ENCODE measurements at regions not wholly inside any gene's neighbourhood (a gene's known extent, or its start where the extent isn't known, plus 50 kb on each side); places are given as distances from the start of the nearest gene placed in this dataset.
"Not testable (repeated sequence)": the region's sequence is repeated elsewhere in the genome, so short reads cannot be mapped to it uniquely, and the experiment has no call there.

DNA sequence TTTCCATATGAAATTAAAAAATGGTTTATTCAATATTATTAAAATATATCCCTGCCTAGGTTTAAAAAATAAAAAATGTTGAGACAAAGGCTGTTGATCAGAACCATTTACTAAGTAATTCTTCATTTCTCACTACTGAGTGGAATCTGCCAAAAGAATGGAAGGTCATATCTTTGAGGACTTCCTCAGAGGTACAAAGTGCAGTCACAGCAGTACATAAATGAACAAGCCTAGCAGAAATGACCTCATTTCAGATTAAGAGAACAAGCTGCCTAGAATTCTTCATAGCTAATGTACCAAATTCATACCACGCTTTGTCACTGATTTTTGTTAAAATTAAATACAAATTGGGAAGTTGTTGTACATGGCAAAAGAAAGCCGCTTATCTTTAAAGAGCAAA is 318.9 kb upstream of the TFPI start:
- no peak for DNase-seq (ENCODE audit: low spot score)

GRCh38 chr2:187874786-187875185 is 320.6 kb upstream of the TFPI start:
- no peak for DNase-seq (ENCODE audit: low spot score)

- DNase-seq (ENCODE audit: low spot score) = peak; percentile 17
These were observed 321.3 kb upstream of the TFPI start for GRCh38 chr2:187875261-187876141.

GRCh38 chr2:187876554-187876953 is 322.3 kb upstream of the TFPI start:
- no peak for DNase-seq (ENCODE audit: low spot score)

GRCh38 chr2:187877391-187877790 is 323.2 kb upstream of the TFPI start:
- DNase-seq (ENCODE audit: low spot score) = peak; percentile 16

DNA sequence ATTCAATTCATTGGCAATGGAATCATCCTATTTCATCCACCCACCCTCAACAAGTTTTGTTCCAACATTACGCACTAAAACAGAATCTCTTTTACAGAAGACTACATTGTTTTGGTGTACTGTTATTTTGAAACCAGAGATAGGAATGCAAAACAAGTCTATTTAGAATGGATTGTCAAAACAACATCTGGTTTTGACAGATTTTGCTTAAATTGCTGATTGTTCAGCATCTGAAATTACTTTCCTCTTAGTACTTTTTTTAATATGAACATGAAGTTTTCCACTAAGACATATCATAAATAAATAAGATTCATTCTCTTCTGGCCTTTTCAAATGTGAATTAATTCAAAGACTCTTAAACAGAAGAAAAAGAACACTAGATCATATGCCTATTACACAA is 323.9 kb upstream of the TFPI start:
- DNase-seq (ENCODE audit: low spot score) = peak; percentile 4

DNA sequence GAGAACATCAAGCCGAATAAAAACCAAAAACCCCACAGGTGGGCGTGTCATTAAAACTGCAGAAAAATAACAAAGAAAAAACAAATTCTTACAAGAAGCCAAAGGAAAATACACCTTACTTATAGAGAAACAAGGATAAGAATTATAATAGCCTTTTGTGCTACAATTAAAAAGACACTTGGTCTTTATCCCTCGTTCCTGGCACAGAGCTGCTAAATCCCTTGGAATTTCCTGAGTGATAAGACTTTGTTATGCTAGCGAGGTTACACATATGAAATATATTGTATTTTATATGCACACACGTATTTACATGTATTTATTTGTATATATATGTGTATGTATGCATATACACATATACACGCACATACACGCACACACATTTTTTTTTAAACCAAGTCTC is 325.3 kb upstream of the TFPI start:
- no peak for DNase-seq (ENCODE audit: low spot score)

DNA sequence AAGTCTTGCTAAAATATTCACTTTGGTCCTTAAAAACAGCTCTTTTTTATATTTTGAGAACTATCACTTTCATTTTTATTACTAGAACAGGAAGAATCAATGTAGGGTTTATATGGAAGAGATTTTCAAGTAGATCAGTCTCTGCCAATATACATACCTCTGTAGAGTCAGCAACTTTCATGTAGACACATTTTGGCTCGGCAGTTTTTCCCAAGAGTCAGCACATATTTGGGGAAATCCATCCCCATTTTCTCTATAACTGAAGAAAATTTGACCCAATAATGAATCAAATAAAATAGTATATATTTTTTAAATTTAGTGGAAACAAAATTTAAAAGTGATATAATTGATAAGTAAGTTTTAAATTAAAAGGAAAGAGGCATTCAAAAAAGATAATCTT is 329.8 kb upstream of the TFPI start:
- no peak for DNase-seq (ENCODE audit: low spot score)

GRCh38 chr2:187890690-187891089 is 336.5 kb upstream of the TFPI start:
- DNase-seq (ENCODE audit: low spot score) = no peak

DNA sequence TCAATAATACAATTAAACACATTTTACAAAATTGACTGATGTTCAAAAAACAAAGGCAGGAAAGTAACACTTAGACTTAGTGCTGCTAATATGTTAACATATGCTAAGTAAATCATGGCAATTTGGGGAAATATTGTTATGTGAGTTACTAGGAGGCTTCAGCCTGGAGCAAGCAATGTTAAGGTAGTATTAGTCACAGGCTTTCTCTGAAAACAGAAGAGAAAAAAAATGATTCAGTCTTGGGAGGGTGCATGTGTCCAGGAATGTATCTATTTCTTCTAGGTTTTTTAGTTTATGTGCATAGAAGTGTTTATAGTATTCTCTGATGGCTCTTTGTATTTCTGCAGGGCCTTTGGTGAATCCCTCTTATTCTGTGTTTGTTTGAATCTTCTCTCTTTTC is 345.8 kb upstream of the TFPI start:
- DNase-seq (ENCODE audit: low spot score) = no peak

DNA sequence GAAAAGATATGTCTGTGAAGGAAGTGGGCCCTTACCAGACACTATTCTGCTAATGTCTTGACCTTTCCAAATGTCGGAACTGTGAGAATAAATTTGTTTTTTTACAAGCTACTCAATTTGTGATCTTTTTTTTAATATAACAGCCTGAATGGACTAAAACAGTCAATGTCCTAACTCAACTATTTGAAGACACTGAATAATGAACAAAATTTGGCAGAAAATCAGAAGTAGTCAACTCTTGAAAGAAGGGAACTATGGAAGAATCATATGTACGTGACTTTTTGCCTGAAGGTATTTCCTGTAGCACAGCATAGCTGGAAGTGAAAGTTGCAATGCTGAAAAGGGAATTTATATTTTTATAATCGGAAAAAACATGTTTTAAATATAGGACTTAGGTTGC is 351.8 kb upstream of the TFPI start:
- no peak for DNase-seq (ENCODE audit: low spot score)

GRCh38 chr2:187910922-187911321 is 356.7 kb upstream of the TFPI start:
- DNase-seq (ENCODE audit: low spot score) = not testable (repeated sequence)

GRCh38 chr2:187912950-187913349 is 358.7 kb upstream of the TFPI start:
- no peak for DNase-seq (ENCODE audit: low spot score)

- no peak for DNase-seq (ENCODE audit: low spot score)
These were observed 361.6 kb upstream of the TFPI start for GRCh38 chr2:187915810-187916209.

DNA sequence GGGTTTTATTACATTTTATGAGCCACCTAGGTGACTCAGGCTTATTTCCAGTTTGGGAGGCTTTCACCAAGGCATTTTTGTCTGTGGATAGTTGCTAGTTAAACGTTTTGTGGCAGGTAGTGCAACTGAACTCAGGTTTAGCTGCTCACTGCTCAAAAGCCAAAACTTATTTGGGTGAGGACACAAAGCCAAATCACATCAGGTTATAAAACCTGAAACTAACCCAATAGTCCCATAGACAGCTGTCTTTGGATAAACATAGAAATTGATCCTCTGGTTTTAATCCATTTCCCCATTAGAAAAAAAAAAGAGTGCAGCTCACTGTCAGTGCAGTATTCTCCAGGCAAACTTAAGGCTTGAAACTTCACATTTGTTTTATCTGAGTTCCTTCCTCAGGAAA is 362.6 kb upstream of the TFPI start:
- no peak for DNase-seq (ENCODE audit: low spot score)

DNA sequence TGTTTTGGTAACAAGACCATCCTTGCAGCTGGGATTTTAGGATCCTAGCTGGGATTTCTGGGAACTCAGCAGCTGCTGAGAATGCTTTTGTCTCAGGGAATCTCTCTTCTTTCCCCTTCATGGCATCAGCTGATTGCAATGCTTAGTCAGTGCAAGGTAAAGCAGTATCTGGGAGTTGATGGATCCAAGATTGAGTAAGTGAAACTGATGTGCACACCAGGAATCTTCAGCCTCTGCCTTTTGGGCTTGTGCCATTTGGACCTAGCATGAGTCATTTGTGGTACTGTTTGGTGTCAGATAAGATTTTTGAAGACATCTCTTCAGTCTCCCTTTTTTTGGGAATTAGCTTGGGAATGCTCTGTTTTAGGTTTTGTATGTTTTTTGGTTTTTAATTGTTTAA is 363.3 kb upstream of the TFPI start:
- no peak for DNase-seq (ENCODE audit: low spot score)

DNA sequence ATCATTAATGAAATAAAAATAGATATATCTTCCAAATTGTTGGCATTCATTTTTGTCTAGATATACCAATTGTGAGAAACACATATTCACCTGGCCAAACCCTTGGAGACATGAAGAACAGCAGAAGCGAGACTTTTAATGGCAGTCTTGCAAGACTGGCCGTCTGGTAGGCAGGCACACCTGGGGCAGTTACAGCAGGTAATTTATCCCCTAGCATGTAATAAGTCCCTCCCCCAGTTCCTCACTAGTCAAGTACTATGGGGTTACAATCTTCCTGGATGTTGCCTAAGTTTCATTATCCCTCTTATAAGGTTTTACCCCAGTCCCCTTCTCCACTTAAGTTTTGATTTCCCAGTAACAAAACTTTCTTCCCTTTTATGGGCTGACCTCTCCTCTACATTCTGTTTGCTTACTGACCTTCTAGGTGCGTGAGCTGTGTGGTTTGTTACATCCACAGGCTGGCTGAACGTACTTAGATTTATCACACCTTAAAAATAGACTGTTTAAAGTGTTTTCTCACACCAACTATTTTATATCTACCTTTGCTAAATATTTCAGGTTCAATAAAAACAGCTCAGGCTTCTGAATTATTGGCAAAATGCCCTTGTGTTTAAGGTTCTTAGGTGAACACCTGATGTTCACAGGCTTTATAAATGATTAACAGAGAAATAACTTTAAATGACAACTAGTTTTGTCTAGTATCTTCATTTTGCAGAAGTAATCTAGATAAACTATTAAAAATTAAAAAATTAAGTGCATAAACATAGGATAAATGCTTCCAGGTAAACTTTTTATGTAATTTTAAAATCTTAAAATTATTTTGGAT is 365.0 kb upstream of the TFPI start:
- DNase-seq (ENCODE audit: low spot score) = no peak

DNA sequence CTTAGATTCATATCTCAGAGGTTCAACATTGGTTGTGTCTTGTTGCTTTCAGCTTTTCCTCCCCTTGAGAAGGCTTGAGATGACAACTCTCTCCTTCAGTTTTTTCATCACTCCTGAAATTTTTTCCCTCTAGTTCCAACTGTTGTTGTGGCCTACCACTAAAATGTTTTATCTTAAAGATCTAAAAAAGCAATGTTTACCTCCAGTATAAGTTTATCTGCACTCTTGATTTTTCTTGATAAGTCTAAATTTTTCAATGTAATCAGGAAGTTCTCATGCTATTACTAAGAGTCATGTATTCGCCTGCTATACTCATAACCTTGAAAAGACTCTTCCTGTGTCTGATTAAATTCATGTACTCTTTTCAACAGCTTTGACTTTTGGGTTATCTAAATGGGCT is 366.3 kb upstream of the TFPI start:
- DNase-seq (ENCODE audit: low spot score) = no peak

- DNase-seq (ENCODE audit: low spot score) = no peak
These were observed 368.6 kb upstream of the TFPI start for GRCh38 chr2:187922846-187923245.

GRCh38 chr2:187924293-187924692 is 367.4 kb upstream of the GULP1 start:
- DNase-seq (ENCODE audit: low spot score) = no peak

GRCh38 chr2:187934236-187934635 is 357.4 kb upstream of the GULP1 start:
- no peak for DNase-seq (ENCODE audit: low spot score)

GRCh38 chr2:187934692-187935091 is 357.0 kb upstream of the GULP1 start:
- no peak for DNase-seq (ENCODE audit: low spot score)

GRCh38 chr2:187935126-187935525 is 356.5 kb upstream of the GULP1 start:
- no peak for DNase-seq (ENCODE audit: low spot score)

Data from Ammon's horn (tissue), 1 donor.